ENCODE measurements at regions not wholly inside any gene's neighbourhood (a gene's known extent, or its start where the extent isn't known, plus 50 kb on each side); places are given as distances from the start of the nearest gene placed in this dataset.

- DNase-seq (ENCODE audit: low spot score), result no peak
These were observed 107.2 kb upstream of the ANO1 start for GRCh38 chr11:69970785-69971535.

GRCh38 chr11:69971741-69972140, 106.4 kb upstream of the ANO1 start:
- DNase-seq (ENCODE audit: low spot score), result no peak

DNA sequence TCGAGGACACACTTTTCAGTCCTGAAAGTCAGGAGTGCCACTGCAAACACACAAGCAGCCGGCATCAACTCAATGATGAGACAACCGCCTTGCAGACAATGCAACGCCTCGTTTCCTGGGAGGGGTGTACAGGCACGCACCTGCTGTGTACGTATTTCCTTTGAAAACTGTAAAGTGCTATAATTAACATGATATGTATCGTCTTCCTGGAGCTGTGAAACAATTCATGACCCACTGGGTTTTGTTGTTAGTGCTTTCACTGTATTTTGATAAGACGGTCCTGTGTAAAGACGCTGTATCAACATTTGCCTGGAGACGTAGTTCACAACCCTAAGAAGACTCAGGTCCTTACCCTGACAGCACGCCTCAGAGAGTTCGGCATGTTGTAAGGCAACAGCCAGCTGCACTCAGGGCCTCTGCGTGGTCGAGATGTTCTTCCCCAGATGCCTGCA, 105.7 kb upstream of the ANO1 start:
- no peak for DNase-seq (ENCODE audit: low spot score)

- DNase-seq (ENCODE audit: low spot score), result no peak
These were observed 103.6 kb upstream of the ANO1 start for GRCh38 chr11:69974528-69974927.

DNA sequence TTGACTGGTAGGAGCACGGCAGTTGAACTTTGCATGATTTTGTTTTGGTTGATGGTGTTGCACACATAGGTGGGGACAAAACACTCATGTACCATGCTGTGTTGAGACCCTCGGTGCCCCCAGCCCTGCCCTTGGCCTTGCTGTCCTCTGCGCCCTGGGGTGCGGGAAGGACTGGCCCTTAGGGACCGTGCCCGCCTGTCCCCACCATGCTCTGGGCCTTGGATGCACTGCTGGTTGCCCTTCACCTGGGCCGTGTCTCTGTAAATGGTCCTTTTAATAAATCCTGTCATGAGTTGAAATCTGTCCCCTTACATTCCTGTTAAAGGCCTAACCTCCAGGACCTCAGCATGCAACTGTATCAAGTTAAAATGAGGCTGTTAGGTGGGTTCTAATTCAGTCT, 102.3 kb upstream of the ANO1 start:
- DNase-seq (ENCODE audit: low spot score), result no peak

GRCh38 chr11:69976794-69977193, 101.3 kb upstream of the ANO1 start:
- no peak for DNase-seq (ENCODE audit: low spot score)

DNA sequence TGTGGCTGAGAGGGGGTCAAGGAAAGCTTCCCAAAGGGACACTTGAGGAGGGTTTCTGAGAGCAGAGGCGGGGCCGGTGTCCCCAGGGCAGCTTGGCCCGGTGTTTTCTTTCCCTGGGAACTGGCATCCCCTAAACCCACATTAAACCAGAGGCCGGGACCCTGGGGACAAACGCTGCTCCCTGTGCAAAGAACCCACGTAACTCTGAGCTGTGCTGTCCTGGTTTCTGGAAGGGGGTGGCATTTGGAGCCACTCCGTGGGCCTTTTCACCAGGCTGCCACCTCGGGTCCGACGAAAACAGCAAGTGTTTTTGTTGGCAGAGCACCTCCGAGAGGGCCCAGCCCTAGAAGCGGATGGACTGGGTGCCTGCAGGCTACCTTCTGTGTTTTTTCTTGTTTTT, 100.2 kb upstream of the ANO1 start:
- DNase-seq (ENCODE audit: low spot score), result no peak

GRCh38 chr11:69978841-69979614, 99.1 kb upstream of the ANO1 start:
- no peak for DNase-seq (ENCODE audit: low spot score)

DNA sequence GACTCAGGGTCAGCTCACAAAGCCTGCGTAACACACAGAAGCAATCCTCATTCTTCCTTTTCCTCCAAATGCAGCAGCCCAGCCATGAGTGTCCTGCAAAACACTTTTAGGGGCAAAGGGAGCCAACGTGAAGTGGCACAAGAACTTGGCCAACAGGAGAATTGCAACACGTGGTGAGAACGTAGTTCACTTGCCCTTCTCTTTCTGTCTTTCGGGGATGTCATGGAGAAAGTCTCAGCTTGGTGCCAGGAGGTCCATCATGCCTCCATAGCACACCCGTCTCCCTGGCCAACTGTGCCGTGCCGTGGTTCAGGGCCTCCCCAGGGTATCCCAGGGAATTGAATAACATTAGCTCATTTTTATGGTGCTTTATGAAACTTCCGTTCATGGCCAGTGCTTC, 98.5 kb upstream of the ANO1 start:
- no peak for DNase-seq (ENCODE audit: low spot score)

GRCh38 chr11:69981119-69981784, 96.9 kb upstream of the ANO1 start:
- DNase-seq (ENCODE audit: low spot score), result no peak

DNA sequence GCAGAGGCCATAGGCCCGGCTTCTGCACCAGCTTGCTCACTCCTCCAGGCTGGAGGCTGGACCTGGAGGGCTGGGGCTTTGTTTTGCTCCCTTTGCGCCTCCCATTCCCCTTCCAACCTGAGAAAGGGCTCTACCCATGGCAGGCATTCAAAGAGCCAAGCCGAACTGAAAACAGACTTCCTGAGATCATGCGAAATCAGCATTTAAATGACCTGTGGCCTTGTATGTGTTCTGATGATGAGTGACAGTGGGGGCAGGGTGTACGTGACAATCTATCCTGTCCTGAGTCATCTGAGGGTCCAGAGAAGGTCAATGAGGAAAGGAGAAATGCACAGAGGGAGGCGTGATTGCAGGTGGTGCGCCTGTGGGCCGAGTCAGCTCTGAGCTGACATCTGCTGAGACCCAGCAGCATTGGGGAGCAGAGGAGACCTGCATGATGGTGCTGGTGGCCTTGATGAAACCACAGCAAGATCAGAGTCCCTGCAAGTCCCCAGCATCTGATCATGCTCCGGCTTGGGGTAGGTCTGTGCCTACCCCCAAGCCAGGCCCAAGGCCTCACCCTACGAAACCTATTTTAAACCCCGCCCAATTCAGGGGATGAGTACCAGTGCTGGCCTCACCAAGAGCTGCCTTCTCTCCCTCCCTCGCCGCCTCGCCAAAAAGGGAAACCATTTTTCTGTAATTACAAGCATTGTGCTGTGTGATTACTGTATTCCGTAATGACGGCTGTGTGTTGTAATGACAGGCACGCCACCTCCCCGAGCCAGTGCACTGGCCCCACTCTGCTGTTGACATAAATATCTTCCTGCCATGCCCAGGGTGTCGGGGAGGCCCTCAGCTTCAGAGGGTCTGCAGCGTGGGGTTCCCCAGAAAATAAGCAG, 95.2 kb upstream of the ANO1 start:
- DNase-seq (ENCODE audit: low spot score), result no peak

DNA sequence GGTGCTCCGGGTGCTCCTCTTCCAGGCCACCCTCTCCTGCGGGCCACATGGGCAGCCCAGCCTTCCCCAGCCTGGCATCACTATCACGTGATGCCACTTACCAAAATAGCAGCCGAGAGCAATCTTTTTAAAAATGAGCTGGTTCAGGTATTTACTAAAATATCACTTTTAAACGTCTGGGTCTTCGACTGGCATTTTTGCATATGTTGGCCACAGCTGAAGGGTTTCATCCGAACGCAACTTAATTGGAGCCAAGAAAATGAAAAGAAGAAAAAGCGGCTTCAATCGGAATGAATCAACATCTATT, 94.6 kb upstream of the ANO1 start:
- no peak for DNase-seq (ENCODE audit: low spot score)

- DNase-seq (ENCODE audit: low spot score), result no peak
These were observed 94.1 kb upstream of the ANO1 start for GRCh38 chr11:69983897-69984438.

- no peak for DNase-seq (ENCODE audit: low spot score)
These were observed 93.5 kb upstream of the ANO1 start for GRCh38 chr11:69984457-69985261.

DNA sequence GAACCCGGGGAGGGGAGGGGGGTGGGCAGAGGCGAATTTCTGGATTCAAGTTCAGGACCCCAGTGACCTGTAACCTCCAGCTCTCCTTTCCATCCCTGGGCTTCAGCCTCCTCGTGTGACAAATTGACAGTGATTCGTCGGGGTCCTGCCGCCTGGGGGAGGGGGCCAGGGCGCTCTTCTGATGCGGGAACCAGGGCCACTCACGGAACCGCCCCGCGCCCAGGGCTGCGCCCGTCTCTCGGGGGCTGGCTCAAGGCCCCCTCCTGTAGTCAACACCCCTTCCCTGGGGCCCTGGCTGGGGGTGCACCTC, 92.8 kb upstream of the ANO1 start:
- no peak for DNase-seq (ENCODE audit: low spot score)

GRCh38 chr11:69985641-69986439, 92.3 kb upstream of the ANO1 start:
- DNase-seq (ENCODE audit: low spot score), result no peak

DNA sequence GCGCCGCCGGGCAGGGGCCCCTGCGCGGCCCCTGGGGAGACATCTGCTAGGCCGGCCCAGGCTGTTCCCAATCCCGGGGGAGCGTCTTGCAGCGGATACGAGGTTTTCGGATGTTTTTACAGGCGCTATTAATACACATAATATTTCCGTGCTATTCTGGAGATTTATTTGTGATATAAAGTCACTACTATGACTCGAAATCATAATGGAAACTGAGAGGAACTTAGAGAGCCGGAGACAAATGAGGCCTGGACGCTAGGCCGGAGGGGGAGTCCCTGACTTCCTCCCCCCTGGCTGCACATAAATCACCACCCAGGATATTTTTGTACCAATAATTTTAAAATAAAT, 91.7 kb upstream of the ANO1 start:
- DNase-seq (ENCODE audit: low spot score), result no peak

DNA sequence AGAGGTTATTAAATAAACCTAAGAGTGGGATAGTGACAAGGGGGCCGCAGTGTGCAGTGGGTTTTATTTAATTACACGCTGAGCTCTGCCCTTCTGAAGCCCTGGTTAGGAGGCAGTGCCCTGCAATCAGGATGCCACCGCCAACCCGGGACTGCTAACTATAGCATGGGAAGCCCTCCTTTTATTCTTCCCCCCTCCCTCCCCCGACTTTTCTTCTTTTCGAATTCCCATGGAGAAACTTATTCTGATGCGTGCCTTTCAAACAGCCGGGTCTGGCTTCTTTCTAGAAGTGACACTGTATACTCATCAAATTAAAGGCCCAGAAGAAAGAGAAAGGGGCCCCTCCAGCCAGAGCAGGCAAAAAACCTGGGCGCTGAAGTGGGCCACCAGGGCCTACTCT, 91.3 kb upstream of the ANO1 start:
- DNase-seq (ENCODE audit: low spot score), result no peak

GRCh38 chr11:69992026-69992425, 86.1 kb upstream of the ANO1 start:
- no peak for DNase-seq (ENCODE audit: low spot score)

Measured in HT-29 (cell line).